SJCRH30 (cell line): ENCODE measurements at regions not wholly inside any gene's neighbourhood (a gene's known extent, or its start where the extent isn't known, plus 50 kb on each side); places are given as distances from the start of the nearest gene placed in this dataset.
A peak's percentile ranks its signal among the peaks of the same experiment; 100 is the strongest.

Experiments
- DNase-seq, 2 experiments: peaks; one replicate each; pipeline ENCODE4 v3.0.0-alpha.2; 2015 to 2020
- H3K27ac ChIP-seq: fragments of 250-450 bp; sonication (Bioruptor Pico); 2 replicates; pipeline ENCODE4 v1.5.1; 2020; ENCODE audit warnings: mild to moderate bottlenecking, moderate library complexity
- H3K27me3 ChIP-seq: fragments of 250-450 bp; sonication (Bioruptor Pico); 2 replicates; pipeline ENCODE4 v1.5.1; 2020; ENCODE audit warnings: mild to moderate bottlenecking, moderate library complexity
- H3K36me3 ChIP-seq: fragments of 250-450 bp; sonication (Bioruptor Pico); 2 replicates; pipeline ENCODE4 v1.5.1; 2020; ENCODE audit warnings: mild to moderate bottlenecking, moderate library complexity
- H3K4me1 ChIP-seq: fragments of 250-450 bp; sonication (Bioruptor Pico); 2 replicates; pipeline ENCODE4 v1.5.1; 2020; ENCODE audit warnings: mild to moderate bottlenecking, moderate library complexity
- H3K4me3 ChIP-seq: fragments of 250-450 bp; sonication (Bioruptor Pico); 2 replicates; pipeline ENCODE4 v1.5.1; 2020; ENCODE audit warnings: mild to moderate bottlenecking, moderate library complexity
- H3K9me3 ChIP-seq: fragments of 250-450 bp; sonication (Bioruptor Pico); replicated peaks from 2 replicates; pipeline ENCODE4 v1.5.1; 2020; ENCODE audit warnings: mild to moderate bottlenecking, moderate library complexity

DNA sequence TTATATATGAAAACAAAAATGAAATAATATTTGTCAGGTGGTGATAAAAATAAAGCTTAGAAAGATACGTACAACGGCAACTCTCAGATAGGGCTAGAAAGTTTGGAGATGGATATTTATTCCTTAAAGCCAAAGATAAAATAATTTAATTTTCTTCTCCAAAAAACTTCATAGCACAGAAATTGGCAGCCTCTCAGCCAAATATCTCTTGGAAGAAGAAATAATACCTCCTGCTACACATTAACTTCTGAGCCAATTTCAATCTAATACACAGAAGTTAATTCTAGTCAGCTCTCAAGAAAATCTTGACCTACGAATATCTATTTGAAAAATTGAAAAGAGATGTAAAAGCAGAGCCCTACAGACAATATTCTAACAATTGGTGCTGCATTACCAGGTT is 122.4 kb downstream of the TES start:
- no peak for DNase-seq
- Histone ChIP-seq H3K27ac (no peak overlapping the region), H3K27me3 (no peaks in the 10 kb centered on the region), H3K4me1 (no peaks in the 10 kb centered on the region), H3K4me3 (no peak overlapping the region), H3K9me3 (0 out of 2 replicates have a peak, but pooled peaks cover 5% of the 10 kb centered on the region), H3K36me3 (no peaks in the 10 kb centered on the region)

DNA sequence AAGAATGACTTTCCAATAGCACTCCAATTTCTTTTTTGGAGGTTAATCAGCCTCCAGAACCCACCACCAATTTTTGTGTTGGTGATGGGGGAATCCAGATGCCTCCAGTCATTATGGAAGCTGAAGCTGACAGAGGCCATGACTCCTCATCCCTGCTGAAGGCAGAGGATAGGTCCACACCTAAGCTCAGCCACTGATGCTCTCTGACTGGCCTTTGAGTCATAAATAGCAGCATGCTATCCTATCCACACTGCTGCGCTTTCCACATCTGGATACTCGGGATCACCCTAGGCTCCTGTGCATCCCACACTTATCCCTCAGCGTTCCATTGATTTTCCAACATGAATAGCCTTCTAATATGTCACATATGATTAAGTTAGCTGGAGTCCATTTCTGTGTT is 124.2 kb downstream of the TES start:
- H3K36me3 ChIP-seq: no peaks in the 10 kb centered on the region
- H3K27me3 ChIP-seq: no peaks in the 10 kb centered on the region
- no peak for DNase-seq
- H3K4me1 ChIP-seq: no peaks in the 10 kb centered on the region
- H3K27ac ChIP-seq: no peak overlapping the region
- 0 out of 2 replicates have a peak, but pooled peaks cover 5% of the 10 kb centered on the region for H3K9me3 ChIP-seq
- no peak overlapping the region for H3K4me3 ChIP-seq

DNA sequence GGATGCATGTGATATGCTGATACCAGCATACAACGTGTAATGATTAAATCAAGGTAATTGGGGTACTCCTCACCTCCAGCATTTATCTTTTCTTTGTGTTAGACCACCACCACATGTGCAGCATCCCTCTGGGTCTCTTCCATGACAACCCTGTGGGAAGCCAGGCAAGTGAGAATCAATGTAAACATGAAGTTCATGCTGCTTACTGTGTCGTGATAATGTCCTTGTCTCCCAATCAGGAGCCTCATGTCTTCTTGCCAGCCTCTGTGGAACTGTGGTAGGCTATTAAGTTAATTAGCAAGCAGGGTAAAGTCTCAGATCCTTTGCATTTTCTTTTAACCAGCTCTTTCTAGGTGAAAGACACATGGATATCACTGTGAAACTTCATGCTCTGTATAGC is 126.7 kb downstream of the TES start:
- Histone ChIP-seq H3K9me3 (0 out of 2 replicates have a peak, but pooled peaks cover under 1% of the 10 kb centered on the region), H3K4me1 (no peaks in the 10 kb centered on the region), H3K27ac (no peak overlapping the region), H3K4me3 (no peak overlapping the region), H3K36me3 (no peaks in the 10 kb centered on the region), H3K27me3 (no peaks in the 10 kb centered on the region)
- no peak for DNase-seq

DNA sequence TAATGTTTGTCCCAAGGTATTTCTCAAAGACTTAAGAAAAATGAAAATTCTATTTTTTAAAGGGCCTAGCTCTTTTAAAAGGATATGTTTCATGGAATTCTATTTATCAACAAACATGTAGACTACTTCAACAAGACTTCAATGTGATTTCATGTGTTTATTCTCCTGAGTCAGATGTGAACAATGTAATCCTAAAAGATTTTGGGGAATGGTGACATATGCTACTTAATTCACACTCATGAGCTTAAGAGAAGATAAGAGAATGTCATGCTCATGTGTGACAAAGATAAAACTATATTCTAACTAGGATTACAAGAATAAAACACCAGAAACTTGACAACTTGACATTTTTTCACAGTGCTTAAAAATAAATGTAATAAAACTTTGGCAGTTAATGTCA is 127.5 kb downstream of the TES start:
- Histone ChIP-seq H3K4me1 (no peaks in the 10 kb centered on the region), H3K27me3 (no peaks in the 10 kb centered on the region), H3K36me3 (no peaks in the 10 kb centered on the region), H3K9me3 (no peaks in the 10 kb centered on the region), H3K27ac (no peak overlapping the region), H3K4me3 (no peak overlapping the region)
- DNase-seq: no peak

DNA sequence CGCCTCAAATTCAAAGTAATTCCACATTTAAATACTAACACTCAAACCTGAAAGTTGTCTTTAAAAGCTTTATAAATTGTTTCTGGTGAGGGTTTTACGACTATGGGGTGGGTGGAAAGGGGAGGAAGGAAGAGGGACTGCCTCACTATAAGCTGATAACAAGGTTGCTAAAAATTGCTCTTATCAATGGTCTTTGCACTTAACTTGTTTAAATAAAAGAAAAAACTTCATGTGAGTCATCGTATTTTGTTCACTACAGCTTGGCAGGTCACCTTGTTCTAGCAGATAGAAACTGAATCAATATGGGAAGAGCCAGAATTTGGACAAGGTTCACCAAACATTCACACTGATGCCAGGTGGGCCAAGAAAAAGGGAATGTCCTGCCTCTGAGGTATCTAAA is 129.2 kb downstream of the TES start:
- no peak for DNase-seq
- Histone ChIP-seq H3K36me3 (no peaks in the 10 kb centered on the region), H3K4me1 (no peaks in the 10 kb centered on the region), H3K4me3 (no peak overlapping the region), H3K27me3 (no peaks in the 10 kb centered on the region), H3K27ac (no peak overlapping the region), H3K9me3 (no peaks in the 10 kb centered on the region)

DNA sequence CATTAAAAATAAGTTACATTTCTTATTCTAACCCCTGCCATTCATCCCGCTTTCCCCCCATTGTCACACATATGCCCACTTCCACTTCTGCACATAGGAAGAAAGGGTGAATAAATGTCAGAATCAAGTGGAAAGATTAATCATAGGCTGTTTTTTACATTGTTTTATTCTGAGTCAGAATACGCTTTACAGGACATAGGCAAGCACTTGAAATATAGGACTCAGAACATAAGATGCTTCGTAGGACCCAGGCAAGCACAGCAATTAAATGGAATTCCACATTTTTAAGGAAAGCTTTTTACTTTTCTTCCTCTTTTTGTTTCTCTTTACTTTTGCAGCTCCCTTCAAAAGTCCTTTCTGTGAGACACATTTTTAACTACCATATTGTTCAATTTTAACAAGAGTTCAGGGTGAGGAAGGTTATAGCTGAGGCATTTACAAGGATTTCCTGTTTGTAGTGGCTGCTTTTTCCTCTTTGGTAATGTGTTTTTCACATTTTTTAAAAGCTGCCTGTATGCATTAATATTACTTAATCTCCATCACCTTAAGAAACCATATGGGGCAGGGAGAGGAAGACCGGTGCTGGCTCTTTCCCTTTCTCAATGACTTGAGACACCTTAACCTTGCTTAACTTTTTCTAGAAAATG is 130.0 kb downstream of the TES start:
- Histone ChIP-seq H3K27ac (no peak overlapping the region), H3K36me3 (no peaks in the 10 kb centered on the region), H3K9me3 (no peaks in the 10 kb centered on the region), H3K27me3 (no peaks in the 10 kb centered on the region), H3K4me1 (no peaks in the 10 kb centered on the region), H3K4me3 (no peak overlapping the region)
- DNase-seq: no peak

DNA sequence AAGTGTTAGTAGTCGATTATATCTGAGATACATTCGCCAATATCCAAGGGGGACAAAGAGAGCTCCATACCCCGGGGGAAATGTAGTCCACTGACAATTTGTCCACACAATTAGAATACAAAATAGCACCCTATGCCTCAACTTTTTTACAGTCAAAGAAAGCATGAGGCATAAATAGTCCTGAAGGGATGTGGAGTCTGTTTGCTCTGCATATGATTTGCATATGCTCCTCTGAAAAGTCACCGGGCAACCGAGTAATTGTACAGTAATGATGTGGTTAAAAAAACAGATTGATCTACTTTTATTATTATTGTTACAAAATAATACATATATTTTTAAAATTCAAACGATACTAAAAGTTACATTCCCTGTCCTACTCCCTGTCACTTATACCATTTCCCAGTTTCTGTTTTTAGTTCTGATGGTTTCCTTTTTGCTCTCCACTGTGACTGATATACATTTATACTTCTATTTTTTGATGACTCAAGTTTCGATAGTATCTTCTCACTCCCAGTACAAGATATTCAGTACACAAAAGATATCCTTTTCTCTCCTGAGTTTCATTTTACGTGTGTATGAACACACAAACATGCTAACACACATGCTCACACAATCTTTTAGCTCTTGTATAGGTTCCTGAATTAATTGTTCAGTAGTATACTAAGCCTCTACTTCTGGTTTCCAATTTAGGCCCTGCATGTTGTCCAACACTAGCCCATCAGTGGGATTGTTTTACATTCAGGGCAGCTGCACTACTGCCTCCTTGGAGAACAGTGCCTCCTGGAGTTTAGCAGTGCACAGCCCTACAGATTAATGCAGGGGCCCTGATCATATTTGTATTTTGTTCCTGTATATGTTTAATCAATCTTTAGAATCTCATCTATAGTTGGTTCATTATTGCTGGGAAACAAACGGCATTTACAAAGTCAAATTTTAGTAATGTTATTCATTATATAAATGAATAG is 130.9 kb downstream of the TES start:
- H3K4me1 ChIP-seq: no peaks in the 10 kb centered on the region
- H3K27ac ChIP-seq: no peak overlapping the region
- H3K27me3 ChIP-seq: no peaks in the 10 kb centered on the region
- H3K4me3 ChIP-seq: no peak overlapping the region
- DNase-seq: peak in 1 of 2 experiments; percentile 45
- peaks cover 3% of the 10 kb centered on the region; the same call in 1 of the 2 replicates for H3K9me3 ChIP-seq
- H3K36me3 ChIP-seq: no peaks in the 10 kb centered on the region

DNA sequence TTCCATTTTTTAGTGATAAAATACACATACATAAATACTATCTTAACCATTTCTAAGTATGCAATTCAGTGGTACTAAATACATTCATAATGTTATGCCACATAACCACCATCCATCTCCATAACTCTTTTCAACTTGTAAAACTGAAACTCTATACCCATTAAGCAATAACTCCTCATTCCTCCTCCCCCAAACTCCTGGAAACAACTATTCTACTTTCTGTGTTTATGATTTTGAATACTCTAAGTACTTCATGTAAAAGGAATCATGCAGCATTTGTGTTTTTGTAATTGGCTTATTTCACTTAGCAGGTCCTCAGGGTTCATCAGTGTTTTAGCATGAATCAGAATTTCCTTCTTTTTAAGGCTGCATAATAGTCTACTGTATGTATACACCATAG is 131.8 kb downstream of the TES start:
- no peaks in the 10 kb centered on the region for H3K36me3 ChIP-seq
- no peaks in the 10 kb centered on the region for H3K27me3 ChIP-seq
- no peaks in the 10 kb centered on the region for H3K4me1 ChIP-seq
- no peak overlapping the region for H3K4me3 ChIP-seq
- peaks cover 12% of the 10 kb centered on the region for H3K9me3 ChIP-seq
- no peak overlapping the region for H3K27ac ChIP-seq
- no peak for DNase-seq

DNA sequence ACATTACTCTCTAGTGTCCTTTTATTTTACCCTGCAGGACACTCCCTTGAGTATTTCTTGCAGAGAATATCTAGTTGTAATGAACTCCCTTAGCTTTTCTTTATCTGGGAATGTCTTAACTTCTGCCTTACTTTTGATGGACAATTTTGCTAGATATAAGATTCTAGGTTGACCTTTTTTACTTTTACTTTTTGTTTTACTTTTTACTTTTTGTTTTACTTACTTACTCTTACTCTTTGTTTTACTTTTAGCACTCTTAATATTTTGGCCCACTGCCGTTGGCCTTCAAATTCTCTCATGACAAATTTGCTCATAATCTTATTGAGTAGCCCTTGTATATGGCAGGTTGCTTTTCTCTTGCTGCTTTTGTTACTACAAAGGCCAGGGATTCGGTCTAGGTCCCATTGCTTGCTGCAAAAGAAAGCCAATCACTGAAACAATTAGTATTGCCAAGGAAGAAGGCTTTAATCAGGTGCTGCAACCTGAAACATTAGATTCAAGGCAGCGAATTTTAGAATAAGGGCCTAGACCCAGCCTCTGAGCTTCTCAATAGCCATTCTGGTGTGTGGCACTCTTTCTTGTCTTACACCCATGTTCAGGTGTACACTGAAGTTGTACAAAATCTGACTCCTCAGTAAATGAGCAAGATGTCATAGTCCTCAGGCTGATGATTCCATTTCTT is 137.0 kb downstream of the TES start:
- no peaks in the 10 kb centered on the region for H3K36me3 ChIP-seq
- no peak for DNase-seq
- H3K9me3 ChIP-seq: peaks cover 17% of the 10 kb centered on the region
- no peaks in the 10 kb centered on the region for H3K27me3 ChIP-seq
- no peak overlapping the region for H3K4me3 ChIP-seq
- no peak overlapping the region for H3K27ac ChIP-seq
- peaks cover 9% of the 10 kb centered on the region; the same call in 1 of the 2 replicates for H3K4me1 ChIP-seq

DNA sequence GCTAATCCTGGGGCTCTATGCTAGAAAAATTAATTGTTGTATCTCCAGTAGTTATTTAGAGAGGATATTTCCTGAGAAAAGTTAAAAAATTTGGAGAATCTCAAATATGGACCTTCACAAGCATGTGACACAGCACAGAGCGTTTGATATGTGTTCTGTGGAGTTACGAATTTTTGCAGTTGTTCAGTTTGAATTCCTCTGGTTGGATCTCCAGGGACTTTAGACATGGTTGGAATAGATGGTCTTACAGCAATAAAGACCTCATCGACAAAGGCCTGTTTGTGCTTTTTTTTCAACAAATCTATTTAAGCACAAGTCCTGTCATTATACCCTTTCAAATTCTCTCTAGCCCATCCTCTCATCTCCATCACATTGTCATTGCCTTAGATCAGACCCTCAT is 138.0 kb downstream of the TES start:
- Histone ChIP-seq H3K4me3 (no peak overlapping the region), H3K36me3 (no peaks in the 10 kb centered on the region), H3K9me3 (peaks cover 17% of the 10 kb centered on the region), H3K4me1 (peaks cover 10% of the 10 kb centered on the region), H3K27ac (peak overlapping the region; percentile 24; the same call in 1 of the 2 replicates), H3K27me3 (no peaks in the 10 kb centered on the region)
- DNase-seq: no peak

DNA sequence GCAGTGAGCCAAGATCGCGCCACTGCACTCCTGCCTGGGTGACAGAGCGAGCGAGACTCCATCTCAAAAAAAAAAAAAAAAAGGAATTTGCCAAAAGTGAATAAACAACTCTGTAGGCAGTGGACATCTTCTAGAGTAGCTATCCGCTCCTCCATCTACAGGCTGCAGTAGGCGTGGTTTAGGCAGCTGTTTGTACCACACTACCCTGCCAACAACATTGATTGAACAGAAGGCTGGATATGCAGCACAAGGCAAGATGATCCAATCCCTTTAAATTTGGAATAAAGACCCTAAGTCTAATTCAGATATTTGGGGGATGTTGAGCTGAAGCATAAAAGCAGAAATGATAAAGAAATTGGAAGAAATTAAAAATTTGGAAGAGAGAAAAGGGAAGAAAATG is 141.6 kb downstream of the TES start:
- Histone ChIP-seq H3K4me3 (no peak overlapping the region), H3K4me1 (peaks cover 40% of the 10 kb centered on the region), H3K27me3 (no peaks in the 10 kb centered on the region), H3K36me3 (no peaks in the 10 kb centered on the region), H3K27ac (no peak overlapping the region), H3K9me3 (peaks cover 7% of the 10 kb centered on the region)
- DNase-seq: peak; percentile 20 to 37

DNA sequence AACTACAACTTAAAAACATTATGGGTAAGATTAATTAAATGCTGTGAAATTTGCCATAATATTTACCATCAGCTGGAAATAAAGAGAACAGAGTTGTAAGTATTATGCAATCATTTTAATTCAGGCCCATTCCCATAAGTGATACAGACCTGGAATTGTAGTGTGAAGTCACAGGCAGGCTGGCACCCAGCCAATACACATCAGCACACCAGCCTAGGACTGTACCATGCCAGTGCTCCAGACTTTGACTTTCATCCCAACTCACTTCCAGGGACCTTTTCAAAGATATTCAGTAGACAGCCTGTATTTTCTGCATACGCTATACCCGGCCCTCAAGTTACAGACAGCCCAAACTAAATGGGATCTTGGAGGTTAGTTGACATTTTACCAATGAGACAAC is 143.3 kb downstream of the TES start:
- Histone ChIP-seq H3K4me1 (peaks cover 48% of the 10 kb centered on the region), H3K9me3 (no peaks in the 10 kb centered on the region), H3K36me3 (no peaks in the 10 kb centered on the region), H3K4me3 (peak overlapping the region; percentile 35), H3K27me3 (no peaks in the 10 kb centered on the region), H3K27ac (peak overlapping the region; percentile 55)
- DNase-seq: peak; percentile 54 to 69

DNA sequence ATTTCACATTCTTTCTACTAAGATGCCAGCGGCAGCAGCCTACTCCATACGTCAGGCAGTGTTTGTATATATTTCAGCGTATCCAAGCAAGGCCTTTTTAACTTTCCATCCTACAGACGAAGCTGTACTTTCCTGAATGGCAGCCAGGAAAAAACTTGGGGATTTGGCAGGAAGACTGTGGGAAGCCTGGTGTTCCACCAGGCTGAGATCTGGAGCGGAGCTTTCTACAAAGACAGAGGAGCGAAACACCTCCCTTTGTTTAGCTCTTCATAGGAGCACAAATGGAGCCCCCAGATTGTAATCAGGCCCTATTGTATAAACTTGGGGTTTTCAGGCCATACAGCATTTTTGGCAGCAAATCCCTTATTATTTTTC is 143.8 kb downstream of the TES start:
- Histone ChIP-seq H3K36me3 (no peaks in the 10 kb centered on the region), H3K9me3 (no peaks in the 10 kb centered on the region), H3K4me3 (peak overlapping the region; percentile 35), H3K27me3 (no peaks in the 10 kb centered on the region), H3K4me1 (peaks cover 43% of the 10 kb centered on the region), H3K27ac (peak overlapping the region; percentile 55)
- DNase-seq: peak; percentile 35 to 51

DNA sequence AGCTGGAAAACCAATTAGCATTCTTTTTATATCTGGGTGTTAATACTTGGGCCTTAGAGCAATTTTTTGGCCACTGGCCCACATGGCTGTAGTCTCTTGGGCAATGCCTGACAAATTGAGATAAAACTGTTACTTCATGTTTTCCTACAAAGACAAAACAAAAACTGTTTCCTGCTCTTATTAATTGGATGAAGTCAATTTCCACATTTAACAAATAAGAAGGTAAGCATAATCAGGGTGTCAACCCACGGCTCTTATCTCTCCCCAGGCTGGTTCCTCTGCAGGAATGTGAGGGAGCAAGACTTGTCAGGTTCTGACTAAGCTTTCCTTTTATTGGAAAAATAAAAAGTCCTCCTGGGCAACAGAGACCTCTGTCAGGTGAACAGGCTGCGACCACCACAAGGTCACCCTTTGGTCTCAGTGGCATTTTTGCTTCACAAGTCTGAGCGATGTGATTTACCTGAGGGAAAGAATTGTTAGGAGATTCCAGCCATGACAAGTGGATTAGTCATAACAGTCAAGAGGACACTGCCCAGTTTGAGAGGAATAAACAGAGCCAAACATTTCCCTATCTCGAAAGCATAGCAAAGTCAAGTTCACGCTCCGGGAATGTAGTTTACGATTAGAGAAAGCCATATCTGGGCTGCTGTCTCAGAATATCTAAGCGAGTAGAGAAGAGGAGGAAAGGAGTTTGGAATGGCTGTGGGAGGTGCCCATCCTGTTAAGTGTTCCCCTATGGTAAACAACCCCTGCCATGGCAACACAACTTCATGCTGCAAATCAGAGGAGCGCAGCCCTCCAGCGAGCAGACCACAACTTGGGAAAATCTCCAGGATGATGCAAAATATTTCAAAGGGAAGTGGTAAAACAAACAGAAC is 144.4 kb downstream of the TES start:
- Histone ChIP-seq H3K4me1 (peaks cover 43% of the 10 kb centered on the region), H3K27ac (peak overlapping the region; percentile 55), H3K27me3 (no peaks in the 10 kb centered on the region), H3K36me3 (no peaks in the 10 kb centered on the region), H3K4me3 (peak overlapping the region; percentile 35), H3K9me3 (no peaks in the 10 kb centered on the region)
- peak; percentile 70 to 77 for DNase-seq
